ENCODE measurements at regions not wholly inside any gene's neighbourhood (a gene's known extent, or its start where the extent isn't known, plus 50 kb on each side); places are given as distances from the start of the nearest gene placed in this dataset.
A peak's percentile ranks its signal among the peaks of the same experiment; 100 is the strongest.

- DNase-seq (ENCODE audit: low read depth in 4 of 4, low spot score in 3 of 4), result no peak
Measured at GRCh38 chr6:50214937-50215336, 165.2 kb upstream of the DEFB112 start.

- DNase-seq (ENCODE audit: low read depth in 4 of 4, low spot score in 3 of 4), result no peak
Measured at GRCh38 chr6:50217841-50218240, 168.1 kb upstream of the DEFB112 start.

- DNase-seq (ENCODE audit: low read depth in 4 of 4, low spot score in 3 of 4), result no peak
Measured at GRCh38 chr6:50236164-50236563, 186.4 kb upstream of the DEFB112 start.

GRCh38 chr6:50239853-50240252, 190.1 kb upstream of the DEFB112 start:
- no peak for DNase-seq (ENCODE audit: low read depth in 4 of 4, low spot score in 3 of 4)

GRCh38 chr6:50240986-50241385, 191.3 kb upstream of the DEFB112 start:
- DNase-seq (ENCODE audit: low read depth in 4 of 4, low spot score in 3 of 4), result no peak

GRCh38 chr6:50249493-50249892, 199.8 kb upstream of the DEFB112 start:
- peak in 1 of 4 donors; percentile 1 for DNase-seq (ENCODE audit: low read depth in 4 of 4, low spot score in 3 of 4)

GRCh38 chr6:50257322-50257721, 207.6 kb upstream of the DEFB112 start:
- DNase-seq (ENCODE audit: low read depth in 4 of 4, low spot score in 3 of 4), result no peak

- no peak for DNase-seq (ENCODE audit: low read depth in 4 of 4, low spot score in 3 of 4)
Measured at GRCh38 chr6:50259903-50260302, 210.2 kb upstream of the DEFB112 start.

GRCh38 chr6:50264995-50265571, 215.4 kb upstream of the DEFB112 start:
- DNase-seq (ENCODE audit: low read depth in 4 of 4, low spot score in 3 of 4), result no peak

- DNase-seq (ENCODE audit: low read depth in 4 of 4, low spot score in 3 of 4), result no peak
Measured at GRCh38 chr6:50270415-50270814, 220.7 kb upstream of the DEFB112 start.

GRCh38 chr6:50271266-50271665, 221.5 kb upstream of the DEFB112 start:
- DNase-seq (ENCODE audit: low read depth in 4 of 4, low spot score in 3 of 4), result no peak

- DNase-seq (ENCODE audit: low read depth in 4 of 4, low spot score in 3 of 4), result no peak
Measured at GRCh38 chr6:50271817-50272216, 222.1 kb upstream of the DEFB112 start.

- no peak for DNase-seq (ENCODE audit: low read depth in 4 of 4, low spot score in 3 of 4)
Measured at GRCh38 chr6:50272611-50273010, 222.9 kb upstream of the DEFB112 start.

GRCh38 chr6:50276771-50277261, 227.1 kb upstream of the DEFB112 start:
- no peak for DNase-seq (ENCODE audit: low read depth in 4 of 4, low spot score in 3 of 4)

- DNase-seq (ENCODE audit: low read depth in 4 of 4, low spot score in 3 of 4), result no peak
Measured at GRCh38 chr6:50277774-50278173, 228.0 kb upstream of the DEFB112 start.

- DNase-seq (ENCODE audit: low read depth in 4 of 4, low spot score in 3 of 4), result no peak
Measured at GRCh38 chr6:50278663-50279062, 228.9 kb upstream of the DEFB112 start.

GRCh38 chr6:50285735-50286134, 236.0 kb upstream of the DEFB112 start:
- no peak for DNase-seq (ENCODE audit: low read depth in 4 of 4, low spot score in 3 of 4)

- no peak for DNase-seq (ENCODE audit: low read depth in 4 of 4, low spot score in 3 of 4)
Measured at GRCh38 chr6:50288241-50288640, 238.5 kb upstream of the DEFB112 start.

GRCh38 chr6:50288881-50289280, 239.2 kb upstream of the DEFB112 start:
- no peak for DNase-seq (ENCODE audit: low read depth in 4 of 4, low spot score in 3 of 4)

- DNase-seq (ENCODE audit: low read depth in 4 of 4, low spot score in 3 of 4), result no peak
Measured at GRCh38 chr6:50289366-50289765, 239.6 kb upstream of the DEFB112 start.

GRCh38 chr6:50301307-50301706, 251.6 kb upstream of the DEFB112 start:
- DNase-seq (ENCODE audit: low read depth in 4 of 4, low spot score in 3 of 4), result no peak

- no peak for DNase-seq (ENCODE audit: low read depth in 4 of 4, low spot score in 3 of 4)
Measured at GRCh38 chr6:50305660-50306059, 255.9 kb upstream of the DEFB112 start.

GRCh38 chr6:50318536-50318935, 268.8 kb upstream of the DEFB112 start:
- DNase-seq (ENCODE audit: low read depth in 4 of 4, low spot score in 3 of 4), result no peak

Measured in right renal pelvis (tissue), 4 donors.